Breast epithelium (tissue), 3 donors: ENCODE measurements at regions not wholly inside any gene's neighbourhood (a gene's known extent, or its start where the extent isn't known, plus 50 kb on each side); places are given as distances from the start of the nearest gene placed in this dataset.

Source experiments
- CTCF ChIP-seq, 3 donors: fragments of 450-650 bp; IDR thresholded peaks; one replicate each; pipeline ENCODE4 v1.5.1; 2016 to 2017; ENCODE audit warnings: antibody characterized with exemption in 3 of 3, mild to moderate bottlenecking in 3 of 3, moderate library complexity in 3 of 3
- POLR2A ChIP-seq: fragments of 450-650 bp; IDR thresholded peaks from one replicate; pipeline ENCODE4 v1.6.1; 2016; ENCODE audit warnings: antibody characterized with exemption, mild to moderate bottlenecking, moderate library complexity
- POLR2AphosphoS5 ChIP-seq, 3 donors: sonication (generic); formaldehyde crosslinking; IDR thresholded peaks; one replicate each; pipeline ENCODE4 v1.6.1; 2017; ENCODE audit warnings: antibody characterized with exemption in 3 of 3

- TF ChIP-seq CTCF (IDR thresholded peaks at IDR 0.05) (no peak), POLR2AphosphoS5 (IDR thresholded peaks at IDR 0.05) (no peak), POLR2A (no peak)
Observed at GRCh38 chr10:6843481-6843881, 263.4 kb upstream of the PRKCQ start.
